Neural cell (in vitro differentiated cells): ENCODE measurements at regions not wholly inside any gene's neighbourhood (a gene's known extent, or its start where the extent isn't known, plus 50 kb on each side); places are given as distances from the start of the nearest gene placed in this dataset.

Source experiments
- H2AFZ ChIP-seq: fragments of 200-600, 300-800 bp; sonication (generic), shearing (Covaris generic); 2 replicates; pipeline ENCODE4 v1.6.0; 2014; ENCODE audit warnings: low read depth, mild to moderate bottlenecking, antibody characterized with exemption, low read length, moderate library complexity
- H3F3A ChIP-seq: fragments of 200-600 bp; shearing (Covaris generic); 2 replicates; pipeline ENCODE4 v1.6.1; 2016; ENCODE audit warnings: mild to moderate bottlenecking, moderate library complexity, mixed read lengths, antibody characterized with exemption, low read length; ENCODE audit not compliant: insufficient read depth, poor library complexity, severe bottlenecking
- H3K27ac ChIP-seq: fragments of 200-600, 300-800 bp; sonication (generic), shearing (Covaris generic); 2 replicates; pipeline ENCODE4 v1.5.1; 2014; ENCODE audit warnings: mild to moderate bottlenecking, low read length, moderate library complexity
- H3K27me3 ChIP-seq: fragments of 300-800, 200-600 bp; sonication (generic), shearing (Covaris generic); 2 replicates; pipeline ENCODE4 v1.6.0; 2014; ENCODE audit warnings: mild to moderate bottlenecking, low read depth, low read length, moderate library complexity; ENCODE audit not compliant: insufficient read depth
- H3K36me3 ChIP-seq: fragments of 300-800, 200-600 bp; sonication (generic), shearing (Covaris generic); 2 replicates; pipeline ENCODE4 v1.5.1; 2014; ENCODE audit warnings: mild to moderate bottlenecking, antibody characterized with exemption, low read length, moderate library complexity; ENCODE audit not compliant: insufficient read depth
- H3K4me2 ChIP-seq: fragments of 300-800, 200-600 bp; sonication (generic), shearing (Covaris generic); 2 replicates; pipeline ENCODE4 v1.6.0; 2014; ENCODE audit warnings: mild to moderate bottlenecking, low read length
- H3K4me3 ChIP-seq: fragments of 300-800, 200-600 bp; sonication (generic), shearing (Covaris generic); 2 replicates; pipeline ENCODE4 v1.5.1; 2014; ENCODE audit warnings: mild to moderate bottlenecking, low read length, moderate library complexity
- H3K79me2 ChIP-seq: fragments of 200-600 bp; shearing (Covaris generic); replicated peaks from 2 replicates; pipeline ENCODE4 v1.6.0; 2014; ENCODE audit warnings: mild to moderate bottlenecking, low read length, moderate library complexity; ENCODE audit not compliant: insufficient read depth
- H3K9ac ChIP-seq: fragments of 300-800, 200-600 bp; sonication (generic), shearing (Covaris generic); 2 replicates; pipeline ENCODE4 v1.6.1; 2016; ENCODE audit warnings: mild to moderate bottlenecking, low read length, mixed read lengths
- H3K9me2 ChIP-seq: fragments of 200-600 bp; shearing (Covaris generic); 2 replicates; pipeline ENCODE4 v1.6.1; 2016; ENCODE audit warnings: mild to moderate bottlenecking, low read length, mixed read lengths; ENCODE audit not compliant: insufficient read depth
- H3K9me3 ChIP-seq: fragments of 200-600, 300-800 bp; sonication (generic), shearing (Covaris generic); 2 replicates; pipeline ENCODE4 v1.6.1; 2016; ENCODE audit warnings: mild to moderate bottlenecking, mixed run types, low read length, moderate library complexity, mixed read lengths
- H4K20me1 ChIP-seq: fragments of 200-600 bp; shearing (Covaris generic); 2 replicates; pipeline ENCODE4 v1.6.1; 2016; ENCODE audit warnings: mild to moderate bottlenecking, mixed run types; ENCODE audit not compliant: insufficient read depth
- EP300 ChIP-seq: fragments of 450-650 bp; conservative IDR thresholded peaks from 2 replicates; pipeline ENCODE4 v1.6.1; 2014; ENCODE audit warnings: antibody characterized with exemption, mild to moderate bottlenecking, moderate library complexity; ENCODE audit not compliant: poor library complexity, severe bottlenecking
- EZH2 ChIP-seq: fragments of 200-600, 300-800 bp; shearing (Covaris generic), sonication (generic); IDR thresholded peaks from 2 replicates; pipeline ENCODE4 v1.6.1; 2014; ENCODE audit warnings: antibody characterized with exemption, low read length, borderline replicate concordance, mild to moderate bottlenecking; ENCODE audit not compliant: insufficient read depth, poor library complexity, severe bottlenecking
- MXI1 ChIP-seq: fragments of 450-650 bp; conservative IDR thresholded peaks from 2 replicates; pipeline ENCODE4 v1.6.1; 2014; ENCODE audit warnings: antibody characterized with exemption, mild to moderate bottlenecking; ENCODE audit not compliant: poor library complexity, severe bottlenecking
- POLR2AphosphoS5 ChIP-seq: IDR thresholded peaks from 2 replicates; pipeline ENCODE4 v1.6.1; 2012
- RAD21 ChIP-seq: fragments of 450-650 bp; conservative IDR thresholded peaks from 2 replicates; pipeline ENCODE4 v1.6.1; 2014; ENCODE audit warnings: antibody characterized with exemption, mild to moderate bottlenecking, moderate library complexity
- SMC3 ChIP-seq: fragments of 450-650 bp; conservative IDR thresholded peaks from 2 replicates; pipeline ENCODE4 v1.6.1; 2014; ENCODE audit warnings: antibody characterized with exemption, mild to moderate bottlenecking, moderate library complexity; ENCODE audit not compliant: poor library complexity
- TAF1 ChIP-seq: IDR thresholded peaks from 2 replicates; pipeline ENCODE4 v1.6.1; 2012; ENCODE audit warnings: low read depth
- TF ChIP-seq, protein P1 (sequence below): fragments of 450-650 bp; IDR thresholded peaks from 2 replicates; pipeline ENCODE4 v1.5.1; 2014; ENCODE audit warnings: antibody characterized with exemption, mild to moderate bottlenecking, moderate library complexity; ENCODE audit not compliant: poor library complexity, severe bottlenecking
- TF ChIP-seq, protein P2 (sequence below): IDR thresholded peaks from 2 replicates; pipeline ENCODE4 v1.6.1; 2012; ENCODE audit warnings: borderline replicate concordance

DNA sequence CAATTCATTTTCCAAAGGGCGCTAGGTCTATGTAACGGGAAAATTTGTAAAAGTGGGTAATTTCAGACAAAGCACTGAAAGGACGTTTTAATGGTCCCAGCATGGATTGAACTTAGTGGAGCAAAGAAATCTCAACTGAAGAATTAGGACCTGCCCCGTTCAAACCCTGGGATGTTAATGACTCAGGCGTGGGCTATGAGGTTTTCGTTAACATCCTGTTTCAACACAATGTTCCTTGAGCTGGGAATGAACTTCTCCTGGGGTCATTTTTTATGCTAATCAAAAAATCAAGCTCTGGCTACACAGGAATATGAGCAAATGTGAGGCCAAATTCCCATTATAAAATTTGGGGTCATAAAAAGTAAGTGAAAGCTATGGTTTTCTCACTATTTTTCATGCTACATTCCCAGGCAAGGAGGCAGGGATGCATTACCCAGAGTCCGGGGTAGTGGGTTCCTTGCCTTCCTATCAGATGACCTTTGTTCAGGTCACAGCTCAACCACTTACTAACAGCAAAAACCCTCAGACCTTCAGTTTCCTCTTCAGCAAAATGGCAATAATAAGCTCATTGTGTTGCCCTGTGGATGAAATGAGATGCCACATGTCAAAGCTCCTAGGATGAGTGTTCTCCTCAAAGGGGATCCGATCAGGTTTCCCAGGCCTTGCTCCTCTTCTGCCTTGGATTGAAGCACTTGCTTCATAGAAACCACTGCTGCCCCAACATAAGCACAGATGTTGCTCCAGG lies 271.4 kb downstream of the ARRDC4 start:
- no peaks in the 10 kb centered on the region for H3F3A ChIP-seq
- H3K36me3 ChIP-seq: no peaks in the 10 kb centered on the region
- H3K4me2 ChIP-seq: no peak overlapping the region
- TF ChIP-seq TAF1 (no peak), EZH2 (no peak), SMC3 (no peak), POLR2AphosphoS5 (no peak), RAD21 (no peak), MXI1 (no peak), EP300 (no peak)
- TF ChIP-seq, protein P1, sequence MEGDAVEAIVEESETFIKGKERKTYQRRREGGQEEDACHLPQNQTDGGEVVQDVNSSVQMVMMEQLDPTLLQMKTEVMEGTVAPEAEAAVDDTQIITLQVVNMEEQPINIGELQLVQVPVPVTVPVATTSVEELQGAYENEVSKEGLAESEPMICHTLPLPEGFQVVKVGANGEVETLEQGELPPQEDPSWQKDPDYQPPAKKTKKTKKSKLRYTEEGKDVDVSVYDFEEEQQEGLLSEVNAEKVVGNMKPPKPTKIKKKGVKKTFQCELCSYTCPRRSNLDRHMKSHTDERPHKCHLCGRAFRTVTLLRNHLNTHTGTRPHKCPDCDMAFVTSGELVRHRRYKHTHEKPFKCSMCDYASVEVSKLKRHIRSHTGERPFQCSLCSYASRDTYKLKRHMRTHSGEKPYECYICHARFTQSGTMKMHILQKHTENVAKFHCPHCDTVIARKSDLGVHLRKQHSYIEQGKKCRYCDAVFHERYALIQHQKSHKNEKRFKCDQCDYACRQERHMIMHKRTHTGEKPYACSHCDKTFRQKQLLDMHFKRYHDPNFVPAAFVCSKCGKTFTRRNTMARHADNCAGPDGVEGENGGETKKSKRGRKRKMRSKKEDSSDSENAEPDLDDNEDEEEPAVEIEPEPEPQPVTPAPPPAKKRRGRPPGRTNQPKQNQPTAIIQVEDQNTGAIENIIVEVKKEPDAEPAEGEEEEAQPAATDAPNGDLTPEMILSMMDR: no peak
- TF ChIP-seq, protein P2, sequence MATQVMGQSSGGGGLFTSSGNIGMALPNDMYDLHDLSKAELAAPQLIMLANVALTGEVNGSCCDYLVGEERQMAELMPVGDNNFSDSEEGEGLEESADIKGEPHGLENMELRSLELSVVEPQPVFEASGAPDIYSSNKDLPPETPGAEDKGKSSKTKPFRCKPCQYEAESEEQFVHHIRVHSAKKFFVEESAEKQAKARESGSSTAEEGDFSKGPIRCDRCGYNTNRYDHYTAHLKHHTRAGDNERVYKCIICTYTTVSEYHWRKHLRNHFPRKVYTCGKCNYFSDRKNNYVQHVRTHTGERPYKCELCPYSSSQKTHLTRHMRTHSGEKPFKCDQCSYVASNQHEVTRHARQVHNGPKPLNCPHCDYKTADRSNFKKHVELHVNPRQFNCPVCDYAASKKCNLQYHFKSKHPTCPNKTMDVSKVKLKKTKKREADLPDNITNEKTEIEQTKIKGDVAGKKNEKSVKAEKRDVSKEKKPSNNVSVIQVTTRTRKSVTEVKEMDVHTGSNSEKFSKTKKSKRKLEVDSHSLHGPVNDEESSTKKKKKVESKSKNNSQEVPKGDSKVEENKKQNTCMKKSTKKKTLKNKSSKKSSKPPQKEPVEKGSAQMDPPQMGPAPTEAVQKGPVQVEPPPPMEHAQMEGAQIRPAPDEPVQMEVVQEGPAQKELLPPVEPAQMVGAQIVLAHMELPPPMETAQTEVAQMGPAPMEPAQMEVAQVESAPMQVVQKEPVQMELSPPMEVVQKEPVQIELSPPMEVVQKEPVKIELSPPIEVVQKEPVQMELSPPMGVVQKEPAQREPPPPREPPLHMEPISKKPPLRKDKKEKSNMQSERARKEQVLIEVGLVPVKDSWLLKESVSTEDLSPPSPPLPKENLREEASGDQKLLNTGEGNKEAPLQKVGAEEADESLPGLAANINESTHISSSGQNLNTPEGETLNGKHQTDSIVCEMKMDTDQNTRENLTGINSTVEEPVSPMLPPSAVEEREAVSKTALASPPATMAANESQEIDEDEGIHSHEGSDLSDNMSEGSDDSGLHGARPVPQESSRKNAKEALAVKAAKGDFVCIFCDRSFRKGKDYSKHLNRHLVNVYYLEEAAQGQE: no peak
- no peak overlapping the region for H2AFZ ChIP-seq
- H3K9ac ChIP-seq: no peak overlapping the region
- H3K9me3 ChIP-seq: no peaks in the 10 kb centered on the region
- no peaks in the 10 kb centered on the region for H3K9me2 ChIP-seq
- no peak overlapping the region for H3K27ac ChIP-seq
- no peaks in the 10 kb centered on the region for H3K79me2 ChIP-seq
- H3K27me3 ChIP-seq: no peaks in the 10 kb centered on the region
- no peaks in the 10 kb centered on the region for H4K20me1 ChIP-seq
- H3K4me3 ChIP-seq: no peak overlapping the region

- Histone ChIP-seq H3K79me2 (no peaks in the 10 kb centered on the region), H3K9ac (no peak overlapping the region), H3K4me3 (no peak overlapping the region), H3F3A (no peaks in the 10 kb centered on the region), H4K20me1 (no peaks in the 10 kb centered on the region), H2AFZ (no peak overlapping the region), H3K9me3 (no peaks in the 10 kb centered on the region), H3K36me3 (no peaks in the 10 kb centered on the region), H3K27me3 (no peaks in the 10 kb centered on the region), H3K27ac (no peak overlapping the region), H3K9me2 (no peaks in the 10 kb centered on the region), H3K4me2 (no peak overlapping the region)
- TF ChIP-seq EP300 (no peak), RAD21 (no peak), POLR2AphosphoS5 (no peak), MXI1 (no peak), SMC3 (no peak), TAF1 (no peak), EZH2 (no peak)
- TF ChIP-seq, protein P1: no peak
- TF ChIP-seq, protein P2: no peak
These were observed 272.3 kb downstream of the ARRDC4 start for GRCh38 chr15:98232761-98233160.
